Stomach (tissue), 4 donors: ENCODE measurements at regions not wholly inside any gene's neighbourhood (a gene's known extent, or its start where the extent isn't known, plus 50 kb on each side); places are given as distances from the start of the nearest gene placed in this dataset.

ENCODE experiments used
- CTCF ChIP-seq, 7 experiments: fragments of 450-650 bp in 4 of 7; fragments of 200-600 bp in 3 of 7; sonication (generic) in 3 of 7; IDR thresholded peaks; one replicate each; pipeline ENCODE4 v1.5.1; 2016 to 2019; ENCODE audit warnings: antibody characterized with exemption in 7 of 7, control low read depth in 2 of 7, mild to moderate bottlenecking in 1 of 7
- POLR2A ChIP-seq, 4 donors: fragments of 450-650 bp; IDR thresholded peaks; one replicate each; pipeline ENCODE4 v1.6.1; 2016; ENCODE audit warnings: antibody characterized with exemption in 4 of 4, control low read depth in 2 of 4, mild to moderate bottlenecking in 1 of 4, moderate library complexity in 1 of 4
- POLR2AphosphoS5 ChIP-seq, 3 donors: sonication (generic); formaldehyde crosslinking; IDR thresholded peaks; one replicate each; pipeline ENCODE4 v1.6.1; 2016; ENCODE audit warnings: antibody characterized with exemption in 3 of 3

GRCh38 chr10:117653170-117653515, 110.6 kb downstream of the EMX2 start:
- TF ChIP-seq POLR2AphosphoS5 (IDR thresholded peaks at IDR 0.05): no peak
- no peak for TF ChIP-seq CTCF (IDR thresholded peaks at IDR 0.05)
- no peak for TF ChIP-seq POLR2A (IDR thresholded peaks at IDR 0.05)
